A172 (cell line): ENCODE measurements at regions not wholly inside any gene's neighbourhood (a gene's known extent, or its start where the extent isn't known, plus 50 kb on each side); places are given as distances from the start of the nearest gene placed in this dataset.
A peak's percentile ranks its signal among the peaks of the same experiment; 100 is the strongest.

Source experiments
- DNase-seq: peaks from one replicate; pipeline ENCODE4 v3.0.0-alpha.2; 2015; ENCODE audit warnings: low spot score

GRCh38 chr5:174374206-174374605, 328.7 kb downstream of the NSG2 start:
- DNase-seq, result no peak

DNA sequence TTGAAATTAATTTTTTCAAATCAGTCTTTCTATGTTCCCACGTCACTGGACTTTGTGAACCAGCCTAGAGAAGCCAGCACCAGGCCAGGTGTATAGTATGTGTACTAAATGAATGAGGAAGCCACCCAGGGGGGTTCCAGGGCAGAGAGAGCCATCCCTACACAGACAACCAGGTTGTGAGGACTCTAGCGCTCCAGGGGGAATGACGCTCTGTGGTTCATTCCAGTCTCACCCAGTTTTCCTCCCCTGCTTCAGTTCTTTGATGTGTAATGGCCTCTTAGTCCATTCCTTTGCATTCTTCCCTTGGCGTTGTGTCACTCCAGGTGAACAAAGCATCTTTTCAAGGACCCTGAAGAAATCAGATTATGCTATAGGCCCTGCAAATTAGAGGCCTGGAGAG, 330.6 kb downstream of the NSG2 start:
- no peak for DNase-seq

DNA sequence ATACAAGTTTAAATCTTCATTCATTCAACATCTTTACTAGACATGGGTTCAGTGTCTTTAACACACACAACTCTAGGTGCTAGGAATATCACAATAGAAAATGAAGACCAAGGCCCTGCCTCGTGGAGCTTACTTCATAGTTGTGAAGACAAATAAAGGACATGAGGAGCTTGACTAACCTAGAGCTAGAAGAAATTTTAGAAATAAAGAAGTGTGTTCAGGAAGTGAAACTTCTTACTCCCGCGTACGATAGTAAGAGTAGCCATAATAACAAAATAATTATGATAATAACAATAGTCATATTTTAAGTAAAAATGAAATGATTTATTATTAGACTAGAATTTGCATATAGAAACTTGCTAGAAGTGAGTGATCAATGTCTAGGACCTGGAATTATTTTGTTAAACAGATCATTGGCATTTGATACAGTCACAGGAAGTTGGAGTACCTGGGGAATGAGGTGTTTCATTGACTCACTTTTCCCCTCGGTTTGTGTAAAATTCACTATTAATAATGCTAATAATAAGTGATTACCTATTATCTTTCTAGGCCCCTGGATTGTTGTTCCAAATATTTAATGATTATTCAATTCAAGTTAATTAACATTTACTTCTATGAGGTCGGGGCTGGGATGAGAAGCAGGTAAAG, 331.3 kb downstream of the NSG2 start:
- no peak for DNase-seq

DNA sequence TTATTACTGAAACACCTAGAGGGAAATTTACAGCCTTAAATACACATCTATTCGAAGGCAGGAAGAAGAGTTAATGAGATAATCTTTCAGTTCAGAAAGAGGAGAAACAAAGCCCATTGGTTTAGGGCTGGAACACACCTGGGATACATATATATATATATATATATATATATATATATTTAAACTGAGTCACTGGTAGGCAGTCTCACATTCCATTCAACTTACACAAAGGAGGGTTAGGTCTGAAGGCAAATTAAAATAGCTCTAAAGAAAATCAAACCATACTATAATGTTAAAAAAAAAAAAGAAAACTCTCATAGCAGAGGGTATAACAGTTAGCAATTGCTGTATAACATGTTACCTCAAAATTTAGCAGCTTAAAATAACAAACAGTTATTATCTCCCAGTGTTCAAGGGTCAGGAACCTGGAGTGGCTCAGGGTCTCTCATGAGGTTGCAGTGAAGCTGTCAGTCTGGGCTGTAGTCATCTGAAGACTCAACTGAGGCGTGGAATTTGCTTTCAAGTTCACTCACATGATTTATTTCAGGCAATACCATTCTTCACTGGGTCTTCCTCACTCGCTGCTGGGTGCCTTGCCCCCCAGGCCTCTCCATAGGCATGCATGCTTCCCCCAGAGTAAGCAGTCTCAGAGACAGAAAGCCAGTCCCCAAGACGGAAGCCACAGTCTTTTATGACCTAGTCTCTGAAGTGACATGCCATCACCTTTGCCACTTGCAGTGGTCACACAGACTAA, 332.8 kb downstream of the NSG2 start:
- DNase-seq, result no peak

DNA sequence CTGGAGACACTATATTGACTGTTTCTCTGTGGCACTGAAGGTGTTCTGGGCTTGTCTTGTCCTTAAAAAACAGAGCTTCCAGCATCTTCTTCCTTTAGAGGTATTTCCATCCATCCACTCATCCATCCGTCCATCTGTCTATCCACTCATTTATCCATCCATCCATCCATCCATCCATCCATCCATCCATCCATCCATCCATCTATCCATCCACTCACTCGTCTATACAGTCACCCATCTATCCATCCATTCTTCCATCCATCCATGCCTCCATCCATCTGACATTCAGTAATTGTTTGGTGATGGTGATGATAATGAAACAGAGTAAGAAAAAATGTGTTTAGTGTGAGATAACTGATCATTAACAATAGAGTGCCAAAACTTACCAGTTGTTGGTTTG, 334.8 kb downstream of the NSG2 start:
- no peak for DNase-seq

- no peak for DNase-seq
These were observed 335.7 kb downstream of the NSG2 start for GRCh38 chr5:174381241-174381640.

DNA sequence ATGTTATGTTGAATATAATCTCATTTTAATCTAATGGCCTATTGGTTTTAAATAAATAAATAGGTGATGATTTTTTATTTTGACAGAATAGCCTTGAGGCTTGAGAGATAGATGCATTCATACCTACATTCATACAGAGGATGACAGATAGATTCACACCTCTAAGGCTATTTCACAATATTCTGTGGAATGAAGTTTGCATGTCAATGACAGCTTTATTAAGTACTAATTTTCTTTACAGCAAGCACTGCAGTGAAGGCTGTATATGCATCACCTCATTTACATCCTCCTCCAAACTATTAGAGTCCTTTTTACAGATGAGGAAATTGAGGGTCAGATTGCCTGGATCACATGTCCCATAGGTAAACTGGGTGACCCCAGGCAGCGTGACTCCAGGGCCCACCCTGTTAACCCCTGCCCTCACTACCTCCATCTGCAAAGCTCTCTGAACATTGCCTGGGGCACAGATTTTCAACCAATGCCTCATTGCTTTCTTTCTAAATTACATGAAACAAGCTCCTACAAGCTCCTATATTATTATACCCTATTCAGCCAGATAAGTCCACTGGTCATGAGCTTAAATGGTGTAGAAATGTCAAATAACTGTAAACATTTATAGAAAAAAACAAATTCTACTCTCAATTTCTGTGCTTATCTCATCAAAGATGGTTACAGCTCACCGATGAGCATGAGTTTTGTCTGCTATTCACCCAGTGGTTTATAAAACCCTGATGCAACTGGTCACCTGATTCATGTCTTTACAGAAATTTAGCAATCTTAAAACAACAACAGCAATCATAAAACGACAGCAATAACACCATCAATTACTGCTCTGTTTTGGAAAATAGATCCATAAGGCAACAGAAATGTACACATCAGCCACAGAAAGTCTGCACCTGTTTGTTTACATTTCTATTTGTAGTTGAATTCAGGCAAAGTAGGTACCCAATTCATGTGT, 338.0 kb downstream of the NSG2 start:
- DNase-seq, result no peak

DNA sequence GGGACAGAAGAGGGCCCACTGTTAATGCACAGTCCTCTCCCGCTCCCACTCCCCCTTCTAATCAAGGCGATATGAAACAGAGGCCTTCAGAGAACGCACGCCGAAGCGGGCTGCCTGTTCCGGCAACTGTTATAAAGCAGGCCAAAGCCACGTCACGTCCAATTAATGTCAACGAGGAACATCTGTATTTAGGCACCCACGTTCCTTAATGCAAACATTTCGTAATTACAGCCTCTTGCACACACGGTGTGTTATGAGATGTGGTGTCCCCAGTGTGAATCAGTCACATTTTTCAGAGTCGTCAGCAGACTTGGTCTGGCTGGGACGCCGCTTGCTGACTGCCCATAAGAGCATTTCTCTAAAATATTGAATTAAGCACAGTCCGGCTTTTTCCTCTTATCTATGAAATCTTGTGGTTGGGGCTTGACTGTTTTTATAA, 339.0 kb downstream of the NSG2 start:
- DNase-seq, result no peak

GRCh38 chr5:174386306-174386705, 338.1 kb upstream of the MSX2 start:
- DNase-seq, result no peak

- DNase-seq, result no peak
These were observed 337.5 kb upstream of the MSX2 start for GRCh38 chr5:174386846-174387245.

GRCh38 chr5:174387448-174387847, 336.9 kb upstream of the MSX2 start:
- peak; percentile 35 for DNase-seq

DNA sequence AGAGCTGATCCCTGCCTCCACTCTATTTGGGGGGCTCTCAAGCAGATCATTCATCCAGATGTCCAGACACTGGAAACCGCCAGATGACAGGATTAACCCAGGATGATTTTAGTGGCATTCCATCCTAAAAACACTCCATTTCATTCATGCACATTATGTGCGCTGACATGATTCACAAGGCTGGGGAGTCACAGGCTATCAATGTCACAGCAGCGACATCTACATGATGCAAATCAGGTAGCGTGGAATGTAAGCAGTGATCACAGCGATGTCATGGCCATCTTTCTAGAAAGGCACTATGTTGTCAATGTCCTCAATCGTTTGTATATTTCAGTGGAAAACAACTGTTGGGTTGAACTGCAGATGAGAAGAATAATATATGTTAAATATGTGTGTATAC, 331.5 kb upstream of the MSX2 start:
- DNase-seq, result no peak

DNA sequence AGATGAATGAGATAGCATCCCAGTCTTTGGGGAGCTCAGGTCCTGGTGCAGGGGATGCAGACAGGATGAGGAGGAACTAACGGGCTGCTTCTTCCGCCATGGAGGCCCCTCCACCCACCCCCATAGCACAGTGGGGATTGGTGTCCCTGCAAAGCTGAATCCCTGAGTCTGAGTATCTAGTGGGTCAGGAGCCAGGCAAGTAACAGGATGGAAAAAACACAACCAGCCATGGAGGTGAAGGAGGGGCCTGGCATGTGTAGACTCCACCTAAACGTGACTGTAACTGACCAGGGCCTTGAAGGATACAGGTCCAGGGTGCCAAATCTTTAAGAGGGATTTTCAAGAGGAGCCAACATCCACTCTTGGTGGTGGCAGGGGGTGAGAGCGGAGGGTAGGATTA, 327.8 kb upstream of the MSX2 start:
- no peak for DNase-seq

GRCh38 chr5:174397206-174397605, 327.2 kb upstream of the MSX2 start:
- no peak for DNase-seq

- no peak for DNase-seq
These were observed 326.2 kb upstream of the MSX2 start for GRCh38 chr5:174398171-174398570.

DNA sequence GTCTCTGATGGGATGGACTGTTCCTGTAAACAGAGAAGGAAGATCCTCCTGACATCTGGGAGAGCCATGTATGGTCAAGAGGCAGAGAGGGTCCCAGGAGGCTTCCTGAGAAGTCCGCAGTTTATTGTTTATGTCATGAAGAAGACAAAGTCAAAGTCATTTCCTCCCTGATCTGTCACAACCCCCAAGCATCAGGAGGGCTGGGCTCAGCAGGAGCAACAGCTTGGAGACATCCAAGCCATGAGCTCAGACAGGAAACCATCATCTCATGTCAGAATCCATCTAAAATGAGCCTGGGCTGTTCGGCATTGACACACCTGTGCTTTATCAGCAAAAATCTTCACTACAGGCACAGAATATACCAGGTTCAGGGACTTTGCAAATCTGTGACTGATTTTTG, 325.0 kb upstream of the MSX2 start:
- no peak for DNase-seq

- DNase-seq, result no peak
These were observed 323.9 kb upstream of the MSX2 start for GRCh38 chr5:174400461-174400860.

DNA sequence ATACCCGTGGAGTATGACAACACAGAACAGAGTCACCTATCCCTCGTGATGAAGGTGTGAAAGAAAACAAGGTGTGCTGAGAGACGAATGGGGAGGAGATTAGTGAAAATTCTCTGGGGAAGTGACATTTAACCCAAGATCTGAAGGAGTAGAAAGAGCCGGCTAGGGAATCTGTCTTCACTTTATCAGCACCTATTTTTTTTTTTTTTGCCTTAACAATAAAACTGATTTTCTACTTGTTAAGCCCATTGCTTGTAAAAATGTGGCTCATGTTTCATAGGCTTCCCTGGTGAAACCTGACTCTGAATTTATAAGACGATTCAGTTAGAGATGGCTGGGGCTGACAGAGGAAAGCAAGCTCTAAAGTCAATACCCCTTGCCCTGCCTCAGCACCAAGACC, 322.6 kb upstream of the MSX2 start:
- no peak for DNase-seq

DNA sequence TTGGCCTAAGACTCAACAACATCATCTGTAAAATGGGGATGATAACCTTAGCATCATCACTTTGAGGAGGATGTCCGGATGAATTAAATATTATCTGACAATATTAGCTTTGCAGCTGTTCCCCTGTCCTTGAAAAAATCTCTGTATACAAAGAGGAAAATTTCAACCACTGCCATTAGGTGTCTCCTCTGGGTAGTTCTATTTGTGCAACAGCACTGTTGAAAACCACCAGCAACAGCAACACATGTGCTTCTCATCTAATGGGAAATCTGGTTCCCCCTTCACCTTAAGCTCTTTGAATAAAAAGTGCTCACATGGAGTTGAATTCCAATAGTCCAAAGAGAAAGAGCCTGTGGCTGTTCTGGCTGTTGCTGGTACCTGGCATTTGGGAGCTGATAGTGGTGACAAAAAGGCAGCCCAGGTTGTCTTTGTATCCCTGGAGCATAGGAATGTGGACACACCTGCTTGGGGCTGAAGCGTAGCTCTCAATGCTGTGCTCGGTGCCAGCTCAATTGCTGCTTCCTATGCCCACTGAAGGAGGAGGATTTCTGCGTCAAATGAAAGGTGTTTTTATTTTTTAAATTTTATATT, 322.1 kb upstream of the MSX2 start:
- no peak for DNase-seq

DNA sequence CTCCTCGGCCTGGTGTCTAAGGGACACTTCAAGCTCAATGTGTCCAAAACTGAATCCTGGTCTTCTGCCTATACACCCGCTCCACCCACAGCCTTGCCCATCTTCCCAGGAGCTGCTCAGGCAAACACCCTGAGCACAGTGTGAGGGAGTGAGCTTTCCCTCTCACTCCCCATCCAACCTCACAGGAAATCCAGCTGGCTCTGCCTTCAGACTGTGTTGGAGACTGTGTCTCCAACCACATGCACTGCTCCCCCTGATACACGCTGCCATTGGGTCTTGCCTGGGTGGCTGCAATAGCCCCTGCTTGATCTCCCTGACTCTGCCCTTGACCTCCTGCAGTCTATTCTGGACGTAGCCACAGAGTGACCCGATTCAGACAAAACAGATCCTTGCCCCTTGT, 319.5 kb upstream of the MSX2 start:
- DNase-seq, result no peak

- no peak for DNase-seq
These were observed 315.3 kb upstream of the MSX2 start for GRCh38 chr5:174409070-174409469.

DNA sequence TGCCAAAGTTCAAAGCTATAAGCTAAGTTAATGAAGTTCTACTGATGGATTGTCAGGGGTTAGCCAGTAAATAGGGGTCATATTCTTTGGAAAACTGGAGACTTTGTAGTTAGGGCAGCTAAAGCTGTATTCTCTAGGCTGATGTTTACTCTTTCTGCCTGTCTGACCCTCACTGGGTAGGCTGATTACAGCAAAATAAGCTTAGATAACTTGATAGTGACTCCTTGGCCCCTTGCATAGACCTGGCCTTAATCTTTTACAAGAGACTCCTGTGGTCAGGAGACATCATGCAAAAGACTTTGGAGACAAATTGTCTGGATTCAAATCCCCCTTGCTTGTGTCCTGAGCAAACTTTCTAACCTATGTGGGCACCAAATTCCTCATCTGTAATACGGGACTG, 314.4 kb upstream of the MSX2 start:
- DNase-seq, result peak; percentile 49
